ENCODE measurements at regions not wholly inside any gene's neighbourhood (a gene's known extent, or its start where the extent isn't known, plus 50 kb on each side); places are given as distances from the start of the nearest gene placed in this dataset.

DNA sequence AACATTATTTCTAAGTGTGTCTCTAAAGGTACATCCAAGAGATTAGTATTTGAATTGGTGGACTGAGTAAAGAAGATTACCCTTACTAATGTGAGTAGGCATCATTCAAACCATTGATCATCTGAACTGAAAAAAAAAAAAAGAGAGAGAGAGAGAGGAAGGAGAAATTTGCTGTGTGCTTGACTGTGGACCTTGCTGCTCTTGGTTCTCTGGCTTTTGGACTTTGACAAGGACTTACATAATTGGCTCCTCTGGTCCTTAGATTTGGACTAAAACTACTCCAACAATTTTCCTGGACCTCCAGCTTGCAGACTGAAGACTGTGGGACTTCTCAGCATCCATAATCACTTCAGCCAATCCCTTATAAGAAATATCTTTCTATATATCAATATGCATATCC is 1091.9 kb upstream of the EDIL3 start:
- Histone ChIP-seq H3K9me3 (ENCODE audit: low read depth, low read length) (no peaks in the 10 kb centered on the region), H3K4me3 (ENCODE audit: insufficient read depth, low read length) (no peak overlapping the region), H3K27me3 (ENCODE audit: insufficient read depth, low read length) (no peaks in the 10 kb centered on the region), H4K20me1 (ENCODE audit: insufficient read depth, low read length) (no peaks in the 10 kb centered on the region), H3K79me2 (ENCODE audit: insufficient read depth, low read length) (no peaks in the 10 kb centered on the region), H3K4me2 (ENCODE audit: insufficient read depth, low read length) (no peak overlapping the region), H3K27ac (ENCODE audit: low read depth, low read length) (no peak overlapping the region), H3K36me3 (ENCODE audit: insufficient read depth, low read length) (no peaks in the 10 kb centered on the region), H2AFZ (ENCODE audit: low read length) (no peak overlapping the region), H3K4me1 (ENCODE audit: insufficient read depth, low read length) (no peaks in the 10 kb centered on the region)
- DNase-seq (ENCODE audit: insufficient read length, low spot score, missing footprints) = no peak
- TF ChIP-seq, protein P1, sequence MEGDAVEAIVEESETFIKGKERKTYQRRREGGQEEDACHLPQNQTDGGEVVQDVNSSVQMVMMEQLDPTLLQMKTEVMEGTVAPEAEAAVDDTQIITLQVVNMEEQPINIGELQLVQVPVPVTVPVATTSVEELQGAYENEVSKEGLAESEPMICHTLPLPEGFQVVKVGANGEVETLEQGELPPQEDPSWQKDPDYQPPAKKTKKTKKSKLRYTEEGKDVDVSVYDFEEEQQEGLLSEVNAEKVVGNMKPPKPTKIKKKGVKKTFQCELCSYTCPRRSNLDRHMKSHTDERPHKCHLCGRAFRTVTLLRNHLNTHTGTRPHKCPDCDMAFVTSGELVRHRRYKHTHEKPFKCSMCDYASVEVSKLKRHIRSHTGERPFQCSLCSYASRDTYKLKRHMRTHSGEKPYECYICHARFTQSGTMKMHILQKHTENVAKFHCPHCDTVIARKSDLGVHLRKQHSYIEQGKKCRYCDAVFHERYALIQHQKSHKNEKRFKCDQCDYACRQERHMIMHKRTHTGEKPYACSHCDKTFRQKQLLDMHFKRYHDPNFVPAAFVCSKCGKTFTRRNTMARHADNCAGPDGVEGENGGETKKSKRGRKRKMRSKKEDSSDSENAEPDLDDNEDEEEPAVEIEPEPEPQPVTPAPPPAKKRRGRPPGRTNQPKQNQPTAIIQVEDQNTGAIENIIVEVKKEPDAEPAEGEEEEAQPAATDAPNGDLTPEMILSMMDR (IDR thresholded peaks at IDR 0.05; ENCODE audit: extremely low read depth, low read depth, low read length) = no peak

DNA sequence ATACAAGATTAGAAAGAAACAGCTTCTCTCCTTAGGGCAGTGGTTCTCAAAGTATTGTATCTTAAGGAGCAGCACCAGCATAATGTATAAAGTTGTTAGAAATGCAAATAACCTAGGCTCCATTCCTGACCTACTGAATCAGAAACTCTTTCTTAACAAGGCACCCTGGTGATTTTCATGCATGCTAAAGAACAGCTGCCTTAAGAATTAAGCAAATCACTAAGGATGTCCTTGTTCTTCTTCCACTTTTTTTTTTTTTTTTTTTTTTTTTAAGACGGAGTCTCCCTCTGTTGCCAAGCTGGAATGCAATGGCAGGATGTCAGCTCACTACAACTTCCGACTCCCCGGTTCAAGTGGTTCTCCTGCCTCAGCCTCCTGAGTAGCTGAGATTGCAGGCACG is 1095.2 kb upstream of the EDIL3 start:
- Histone ChIP-seq H4K20me1 (ENCODE audit: insufficient read depth, low read length) (no peaks in the 10 kb centered on the region), H3K4me1 (ENCODE audit: insufficient read depth, low read length) (no peaks in the 10 kb centered on the region), H3K27ac (ENCODE audit: low read depth, low read length) (no peak overlapping the region), H3K27me3 (ENCODE audit: insufficient read depth, low read length) (no peaks in the 10 kb centered on the region), H3K36me3 (ENCODE audit: insufficient read depth, low read length) (no peaks in the 10 kb centered on the region), H2AFZ (ENCODE audit: low read length) (no peak overlapping the region), H3K9me3 (ENCODE audit: low read depth, low read length) (no peaks in the 10 kb centered on the region), H3K4me2 (ENCODE audit: insufficient read depth, low read length) (no peak overlapping the region), H3K79me2 (ENCODE audit: insufficient read depth, low read length) (no peaks in the 10 kb centered on the region), H3K4me3 (ENCODE audit: insufficient read depth, low read length) (no peak overlapping the region)
- TF ChIP-seq, protein P1 (IDR thresholded peaks at IDR 0.05; ENCODE audit: extremely low read depth, low read depth, low read length) = no peak
- DNase-seq (ENCODE audit: insufficient read length, low spot score, missing footprints) = no peak

DNA sequence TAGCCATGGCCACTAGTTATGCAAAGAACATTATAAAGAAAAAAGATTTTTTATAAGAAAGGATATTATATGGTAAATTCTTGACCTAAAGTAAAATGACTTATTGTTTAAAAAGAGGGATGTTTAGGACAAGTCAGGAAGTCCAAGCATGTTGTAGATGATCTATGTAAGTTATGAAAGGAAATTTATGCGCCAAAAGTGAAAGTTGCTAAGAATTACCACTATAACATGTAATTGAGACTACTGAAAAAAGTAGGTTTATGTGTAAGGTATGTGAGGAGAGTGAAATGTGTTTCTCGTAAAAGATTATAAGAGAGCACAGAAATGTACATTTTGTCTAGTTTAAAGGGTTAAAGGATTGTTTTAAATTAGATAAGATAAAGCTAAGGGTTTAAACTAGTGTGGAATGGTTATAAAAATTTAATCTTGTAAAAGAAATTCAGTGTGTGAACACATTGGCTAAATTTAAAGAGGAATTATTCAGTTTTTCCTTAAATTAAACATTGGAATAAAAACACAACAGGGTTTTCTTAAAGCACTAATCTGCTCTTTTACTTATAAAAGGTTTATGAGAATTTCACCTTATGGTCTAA is 1100.4 kb upstream of the EDIL3 start:
- Histone ChIP-seq H3K4me3 (ENCODE audit: insufficient read depth, low read length) (no peak overlapping the region), H3K9me3 (ENCODE audit: low read depth, low read length) (peaks cover 2% of the 10 kb centered on the region), H3K36me3 (ENCODE audit: insufficient read depth, low read length) (no peaks in the 10 kb centered on the region), H3K4me2 (ENCODE audit: insufficient read depth, low read length) (no peak overlapping the region), H3K79me2 (ENCODE audit: insufficient read depth, low read length) (no peaks in the 10 kb centered on the region), H3K27ac (ENCODE audit: low read depth, low read length) (no peak overlapping the region), H3K4me1 (ENCODE audit: insufficient read depth, low read length) (no peaks in the 10 kb centered on the region), H2AFZ (ENCODE audit: low read length) (no peak overlapping the region), H4K20me1 (ENCODE audit: insufficient read depth, low read length) (no peaks in the 10 kb centered on the region), H3K27me3 (ENCODE audit: insufficient read depth, low read length) (no peaks in the 10 kb centered on the region)
- DNase-seq (ENCODE audit: insufficient read length, low spot score, missing footprints) = no peak
- TF ChIP-seq, protein P1 (IDR thresholded peaks at IDR 0.05; ENCODE audit: extremely low read depth, low read depth, low read length) = no peak

DNA sequence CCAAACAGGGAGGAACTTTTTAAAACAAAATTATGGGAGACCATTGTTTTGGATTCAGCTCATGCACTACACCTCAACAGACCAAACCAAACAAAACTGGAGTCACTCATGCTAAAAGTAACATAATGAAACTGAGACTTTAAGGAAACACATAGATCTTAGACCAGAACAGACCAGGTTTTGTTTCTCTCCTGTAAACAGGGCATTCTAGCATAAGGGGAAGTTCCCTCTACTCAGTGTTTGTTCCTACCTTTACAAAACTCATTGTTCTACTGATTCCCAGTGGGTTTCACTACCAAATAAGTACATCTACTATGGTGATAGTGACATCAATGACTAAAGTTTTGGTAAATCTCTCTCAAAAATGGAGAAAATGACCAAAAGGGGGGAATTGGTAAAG is 1103.6 kb upstream of the EDIL3 start:
- Histone ChIP-seq H3K27ac (ENCODE audit: low read depth, low read length) (no peak overlapping the region), H3K9me3 (ENCODE audit: low read depth, low read length) (peaks cover 2% of the 10 kb centered on the region), H3K4me3 (ENCODE audit: insufficient read depth, low read length) (no peak overlapping the region), H3K27me3 (ENCODE audit: insufficient read depth, low read length) (no peaks in the 10 kb centered on the region), H3K36me3 (ENCODE audit: insufficient read depth, low read length) (no peaks in the 10 kb centered on the region), H2AFZ (ENCODE audit: low read length) (no peak overlapping the region), H4K20me1 (ENCODE audit: insufficient read depth, low read length) (no peaks in the 10 kb centered on the region), H3K4me1 (ENCODE audit: insufficient read depth, low read length) (no peaks in the 10 kb centered on the region), H3K79me2 (ENCODE audit: insufficient read depth, low read length) (no peaks in the 10 kb centered on the region), H3K4me2 (ENCODE audit: insufficient read depth, low read length) (no peak overlapping the region)
- no peak for DNase-seq (ENCODE audit: insufficient read length, low spot score, missing footprints)
- TF ChIP-seq, protein P1 (IDR thresholded peaks at IDR 0.05; ENCODE audit: extremely low read depth, low read depth, low read length) = no peak
